ENCODE measurements at regions not wholly inside any gene's neighbourhood (a gene's known extent, or its start where the extent isn't known, plus 50 kb on each side); places are given as distances from the start of the nearest gene placed in this dataset.
A peak's percentile ranks its signal among the peaks of the same experiment; 100 is the strongest.

DNA sequence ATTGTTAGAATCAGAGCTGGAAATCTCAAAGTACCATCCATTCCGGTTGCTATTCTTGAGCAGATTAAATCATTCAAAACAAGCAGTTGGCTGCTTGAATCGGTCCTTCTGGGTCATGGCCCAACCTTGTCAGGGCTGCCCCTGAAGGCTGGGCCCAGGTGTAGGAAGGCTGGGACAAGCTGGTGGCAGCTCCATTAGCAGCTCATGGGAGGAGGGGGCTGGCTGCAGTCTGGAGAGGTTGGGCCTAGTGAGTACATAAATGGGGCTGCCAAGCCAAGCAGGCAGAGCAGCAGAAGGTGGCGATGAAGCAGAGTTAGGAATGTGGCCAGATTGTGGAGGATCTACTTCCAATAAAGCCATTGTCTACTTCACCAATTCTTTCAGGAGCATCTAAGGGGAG is 81.4 kb downstream of the ADCYAP1 start:
- TF ChIP-seq POLR2A (IDR thresholded peaks at IDR 0.05), result no peak
- TF ChIP-seq, protein P1, sequence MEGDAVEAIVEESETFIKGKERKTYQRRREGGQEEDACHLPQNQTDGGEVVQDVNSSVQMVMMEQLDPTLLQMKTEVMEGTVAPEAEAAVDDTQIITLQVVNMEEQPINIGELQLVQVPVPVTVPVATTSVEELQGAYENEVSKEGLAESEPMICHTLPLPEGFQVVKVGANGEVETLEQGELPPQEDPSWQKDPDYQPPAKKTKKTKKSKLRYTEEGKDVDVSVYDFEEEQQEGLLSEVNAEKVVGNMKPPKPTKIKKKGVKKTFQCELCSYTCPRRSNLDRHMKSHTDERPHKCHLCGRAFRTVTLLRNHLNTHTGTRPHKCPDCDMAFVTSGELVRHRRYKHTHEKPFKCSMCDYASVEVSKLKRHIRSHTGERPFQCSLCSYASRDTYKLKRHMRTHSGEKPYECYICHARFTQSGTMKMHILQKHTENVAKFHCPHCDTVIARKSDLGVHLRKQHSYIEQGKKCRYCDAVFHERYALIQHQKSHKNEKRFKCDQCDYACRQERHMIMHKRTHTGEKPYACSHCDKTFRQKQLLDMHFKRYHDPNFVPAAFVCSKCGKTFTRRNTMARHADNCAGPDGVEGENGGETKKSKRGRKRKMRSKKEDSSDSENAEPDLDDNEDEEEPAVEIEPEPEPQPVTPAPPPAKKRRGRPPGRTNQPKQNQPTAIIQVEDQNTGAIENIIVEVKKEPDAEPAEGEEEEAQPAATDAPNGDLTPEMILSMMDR (IDR thresholded peaks at IDR 0.05), result no peak

DNA sequence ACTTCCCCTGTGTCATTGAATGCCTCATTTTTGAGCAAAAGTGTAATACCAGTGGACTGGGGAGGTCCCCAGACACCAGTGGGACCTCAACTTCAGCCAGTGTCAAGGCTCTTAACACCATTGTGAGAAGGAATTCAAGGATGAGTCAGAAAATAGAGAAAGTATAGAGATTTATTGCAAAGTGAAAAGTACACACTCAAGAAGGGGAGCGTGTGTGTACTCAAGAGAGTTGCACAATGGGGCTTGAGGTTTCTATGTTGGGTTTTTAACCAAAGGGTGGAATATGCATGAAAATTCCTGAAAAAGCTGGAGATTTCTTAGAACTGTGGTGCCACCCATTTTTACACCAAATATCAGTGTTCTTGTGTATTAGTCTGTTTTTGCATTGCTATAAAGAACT is 81.9 kb downstream of the ADCYAP1 start:
- 100% methylated on average over 1 of the region's 1 CpG for WGBS (ENCODE audit: insufficient coverage, low coverage, low lambda C conversion rate, missing lambda C conversion rate)

More for the DNA sequence above, 81.4 kb downstream of the ADCYAP1 start:
- intact Hi-C loops (cut with DNase I), result no loop called here
- DNase-seq (no peak), ATAC-seq (no peak)
- H3K9me3 ChIP-seq, result no peaks in the 10 kb centered on the region
- H3K27ac ChIP-seq, result no peak overlapping the region
- H3K36me3 ChIP-seq, result no peaks in the 10 kb centered on the region
- no peaks in the 10 kb centered on the region for H3K27me3 ChIP-seq
- WGBS (ENCODE audit: insufficient coverage, low coverage, low lambda C conversion rate, missing lambda C conversion rate), result 67% methylated on average over 3 of the region's 3 CpGs
- no peak overlapping the region for H3K4me3 ChIP-seq
- H3K4me1 ChIP-seq, result no peaks in the 10 kb centered on the region

DNA sequence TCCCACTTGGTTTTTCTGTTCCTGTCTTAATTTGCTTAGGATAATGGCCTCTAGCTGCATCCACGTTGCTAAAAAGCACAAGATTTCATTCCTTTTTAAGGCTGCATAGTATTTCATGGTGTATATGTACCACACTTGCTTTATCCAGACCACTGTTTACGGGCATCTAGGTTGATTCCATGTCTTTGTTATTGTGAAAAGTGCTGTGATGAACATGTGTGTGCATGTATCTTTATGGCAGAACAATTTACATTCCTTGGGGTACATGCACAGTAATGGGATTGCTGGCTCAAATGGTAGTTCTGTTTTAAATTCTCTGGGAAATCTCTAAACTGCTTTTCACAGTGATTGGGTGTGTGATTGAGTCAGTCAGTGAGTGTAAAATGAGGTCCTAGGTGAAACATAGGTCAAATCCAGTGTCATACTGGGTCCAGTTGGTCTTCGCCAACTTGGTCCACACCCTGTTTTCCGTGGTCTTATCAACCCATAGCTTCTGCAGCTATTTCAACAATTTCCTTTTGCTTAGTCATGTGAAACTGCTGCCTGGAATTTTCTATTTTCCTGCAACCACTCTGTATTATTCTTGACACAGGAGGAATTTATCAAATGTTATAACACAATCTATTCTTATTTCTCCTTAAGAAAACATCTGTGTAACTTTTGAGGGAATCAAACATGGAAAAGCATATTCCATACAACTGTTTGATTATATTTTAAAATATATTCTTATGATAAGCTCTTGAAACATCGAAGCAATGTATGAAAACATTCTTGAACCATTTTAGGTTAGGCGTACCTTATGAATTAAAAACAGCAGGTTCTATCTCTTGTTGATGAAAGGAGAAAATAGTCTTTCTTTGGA is 82.9 kb downstream of the ADCYAP1 start:
- Histone ChIP-seq H3K27ac (no peak overlapping the region), H3K27me3 (no peaks in the 10 kb centered on the region), H3K4me3 (no peak overlapping the region), H3K4me1 (no peaks in the 10 kb centered on the region), H3K36me3 (no peaks in the 10 kb centered on the region), H3K9me3 (no peaks in the 10 kb centered on the region)
- ATAC-seq (peak in 3 of 4 donors; percentile 34 to 36 (median 35)), DNase-seq (no peak)
- TF ChIP-seq POLR2A (IDR thresholded peaks at IDR 0.05), result no peak
- TF ChIP-seq, protein P1 (IDR thresholded peaks at IDR 0.05), result no peak
- WGBS (ENCODE audit: insufficient coverage, low coverage, low lambda C conversion rate, missing lambda C conversion rate), result 43% methylated on average over 6 of the region's 6 CpGs
- intact Hi-C loops (cut with DNase I), result no loop called here

More for the DNA sequence above, 81.9 kb downstream of the ADCYAP1 start:
- no peak for TF ChIP-seq POLR2A (IDR thresholded peaks at IDR 0.05)
- TF ChIP-seq, protein P1 (IDR thresholded peaks at IDR 0.05), result no peak
- DNase-seq, result no peak
- Histone ChIP-seq H3K27me3 (no peaks in the 10 kb centered on the region), H3K36me3 (no peaks in the 10 kb centered on the region), H3K4me3 (no peak overlapping the region), H3K27ac (no peak overlapping the region), H3K4me1 (no peaks in the 10 kb centered on the region), H3K9me3 (no peaks in the 10 kb centered on the region)
- intact Hi-C loops (cut with DNase I), result no loop called here
- no peak for ATAC-seq

DNA sequence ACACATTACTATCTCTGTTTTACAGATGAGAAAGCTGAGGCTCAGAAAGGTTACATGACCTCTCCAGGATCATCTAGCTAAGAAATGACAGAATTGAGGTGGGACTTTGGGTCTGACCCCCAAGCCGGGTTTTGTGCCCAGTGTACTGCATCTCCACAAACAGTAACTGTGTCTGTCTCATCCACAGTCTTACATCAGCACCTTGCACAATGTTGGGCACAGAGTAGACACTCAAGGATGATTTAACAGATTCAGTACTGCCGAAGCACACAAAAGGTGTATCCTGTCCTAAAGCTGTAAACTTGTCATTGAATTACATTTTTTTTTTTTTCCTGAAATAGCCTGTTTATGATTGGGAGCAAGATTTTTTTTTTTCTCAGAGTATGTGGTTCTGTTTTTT is 84.8 kb downstream of the ADCYAP1 start:
- Histone ChIP-seq H3K4me3 (no peak overlapping the region), H3K9me3 (no peaks in the 10 kb centered on the region), H3K27me3 (no peaks in the 10 kb centered on the region), H3K36me3 (no peaks in the 10 kb centered on the region), H3K27ac (no peak overlapping the region), H3K4me1 (no peaks in the 10 kb centered on the region)
- intact Hi-C loops (cut with DNase I), result no loop called here
- TF ChIP-seq, protein P1 (IDR thresholded peaks at IDR 0.05), result no peak
- no peak for TF ChIP-seq POLR2A (IDR thresholded peaks at IDR 0.05)
- DNase-seq, result no peak
- WGBS (ENCODE audit: insufficient coverage, low coverage, low lambda C conversion rate, missing lambda C conversion rate), result 39% methylated on average over 2 of the region's 2 CpGs
- no peak for ATAC-seq

All from right lobe of liver (tissue), 6 donors.